Stimulated activated CD4-positive, alpha-beta T cell treated with anti-CD3 and anti-CD28 coated beads, Interleukin-12 subunit alpha, Interleukin-12 subunit beta, amount 100 ng/mL, for 24 hours (primary cell): ENCODE measurements at regions not wholly inside any gene's neighbourhood (a gene's known extent, or its start where the extent isn't known, plus 50 kb on each side); places are given as distances from the start of the nearest gene placed in this dataset.
"Not testable (repeated sequence)": the region's sequence is repeated elsewhere in the genome, so short reads cannot be mapped to it uniquely, and the experiment has no call there.

Experiments used
- DNase-seq, 2 experiments: peaks; one replicate each; pipeline ENCODE4 v3.0.0-alpha.2; 2020; ENCODE audit warnings: low read depth in 2 of 2

- no peak for DNase-seq
Observed at GRCh38 chr3:23706111-23706510, 99.6 kb upstream of the UBE2E1 start.

GRCh38 chr3:23709987-23710386, 95.8 kb upstream of the UBE2E1 start:
- no peak for DNase-seq

GRCh38 chr3:23710555-23710954, 95.2 kb upstream of the UBE2E1 start:
- no peak for DNase-seq

- no peak for DNase-seq
Observed at GRCh38 chr3:23711916-23712494, 93.8 kb upstream of the UBE2E1 start.

GRCh38 chr3:23712656-23713559, 92.8 kb upstream of the UBE2E1 start:
- no peak for DNase-seq

- DNase-seq: no peak
Observed at GRCh38 chr3:23713641-23714040, 92.1 kb upstream of the UBE2E1 start.

- no peak for DNase-seq
Observed at GRCh38 chr3:23720059-23720458, 85.7 kb upstream of the UBE2E1 start.

- no peak for DNase-seq
Observed at GRCh38 chr3:23720885-23721284, 84.9 kb upstream of the UBE2E1 start.

- no peak for DNase-seq
Observed at GRCh38 chr3:23723141-23723540, 82.6 kb upstream of the UBE2E1 start.

- no peak for DNase-seq
Observed at GRCh38 chr3:23723930-23724329, 81.8 kb upstream of the UBE2E1 start.

GRCh38 chr3:23726811-23727548, 78.8 kb upstream of the UBE2E1 start:
- no peak for DNase-seq

GRCh38 chr3:23728601-23729117, 77.1 kb upstream of the UBE2E1 start:
- no peak for DNase-seq

- not testable (repeated sequence) for DNase-seq
Observed at GRCh38 chr3:23729362-23729761, 76.4 kb upstream of the UBE2E1 start.

GRCh38 chr3:23734481-23734880, 71.3 kb upstream of the UBE2E1 start:
- no peak for DNase-seq

GRCh38 chr3:23735062-23735461, 70.7 kb upstream of the UBE2E1 start:
- DNase-seq: no peak

- no peak for DNase-seq
Observed at GRCh38 chr3:23735535-23736326, 70.0 kb upstream of the UBE2E1 start.

- no peak for DNase-seq
Observed at GRCh38 chr3:23738944-23739343, 66.8 kb upstream of the UBE2E1 start.

GRCh38 chr3:23739536-23739935, 66.2 kb upstream of the UBE2E1 start:
- no peak for DNase-seq

- peak in 1 of 2 experiments; percentile 29 for DNase-seq
Observed at GRCh38 chr3:23740517-23740965, 65.2 kb upstream of the UBE2E1 start.

- no peak for DNase-seq
Observed at GRCh38 chr3:23741036-23741706, 64.6 kb upstream of the UBE2E1 start.
